Suppressor macrophage (primary cell): ENCODE measurements at regions not wholly inside any gene's neighbourhood (a gene's known extent, or its start where the extent isn't known, plus 50 kb on each side); places are given as distances from the start of the nearest gene placed in this dataset.

Experiments
- DNase-seq, 4 experiments: peaks; one replicate each; pipeline ENCODE4 v3.0.0-alpha.2; 2020 to 2022

DNA sequence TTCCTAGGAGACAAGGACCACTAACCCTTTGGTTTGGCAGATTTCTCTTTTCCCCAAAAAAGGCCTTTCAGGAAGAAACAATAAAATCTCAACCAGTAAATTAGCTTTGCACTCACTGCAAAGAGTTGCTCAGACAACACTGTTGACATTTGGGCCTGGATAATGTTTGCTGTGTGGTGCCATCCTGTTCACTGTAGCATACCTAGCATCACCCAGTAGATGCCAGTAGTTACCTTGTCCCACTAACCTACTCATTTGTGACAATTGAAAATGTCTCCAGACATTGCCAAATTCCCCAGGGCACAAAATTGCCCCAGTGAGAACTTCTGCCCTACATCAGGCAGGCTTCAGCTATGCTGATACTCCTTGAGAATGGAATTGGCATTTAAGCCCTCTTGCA lies 177.0 kb upstream of the ERCC4 start:
- DNase-seq: no peak

DNA sequence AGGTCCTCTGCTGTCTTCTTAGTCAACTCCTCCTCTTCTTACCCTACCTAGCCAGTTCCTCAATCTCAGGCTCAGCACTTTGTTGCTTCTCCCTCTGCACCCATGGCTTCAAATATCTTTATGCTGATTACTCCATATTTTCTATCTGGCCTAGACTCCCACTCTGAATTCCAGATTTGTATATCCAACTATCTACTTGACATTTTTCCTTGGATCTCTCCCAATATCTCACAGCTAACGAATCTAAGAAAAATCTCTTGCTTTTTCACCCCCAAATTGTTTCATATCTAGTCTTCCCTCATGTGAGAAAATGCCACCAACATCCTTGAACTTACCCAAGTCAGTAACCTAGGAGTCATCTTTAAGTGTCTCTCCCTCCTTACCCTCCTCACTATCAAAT lies 176.4 kb upstream of the ERCC4 start:
- no peak for DNase-seq

DNA sequence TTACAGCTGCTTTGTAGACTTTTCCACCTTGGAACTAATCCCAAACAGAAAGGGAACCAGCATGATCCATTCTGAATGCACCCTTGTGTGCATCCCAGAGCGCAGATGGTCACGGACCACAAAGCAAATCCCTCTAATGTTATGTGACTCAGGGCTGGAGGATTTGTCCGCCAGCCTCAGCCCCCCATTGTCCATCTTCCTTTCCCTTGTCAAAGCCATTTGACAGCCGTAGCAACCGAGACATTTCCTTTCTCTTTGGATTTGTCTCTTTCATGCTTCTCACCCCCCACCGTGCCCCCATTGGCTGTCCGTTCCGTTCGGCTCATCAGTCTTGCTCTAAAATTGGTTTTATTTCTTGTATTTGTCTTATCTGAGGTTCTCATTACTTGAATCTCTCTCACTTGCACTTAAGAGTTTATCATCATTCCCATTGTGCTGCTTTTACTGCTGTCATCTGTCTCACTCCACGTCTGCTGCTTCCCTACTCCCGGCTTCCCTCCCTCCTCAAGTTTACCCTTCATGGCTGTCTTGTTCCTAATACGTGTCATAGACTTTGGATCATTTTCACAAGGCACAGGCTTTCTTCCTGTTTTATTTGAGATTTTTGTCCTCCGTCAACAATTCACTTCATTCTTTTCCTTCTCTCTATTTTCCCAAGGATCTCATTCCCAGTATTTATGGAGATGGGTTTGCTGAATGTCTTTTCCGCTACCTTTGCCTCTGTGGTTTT lies 163.4 kb upstream of the ERCC4 start:
- no peak for DNase-seq

DNA sequence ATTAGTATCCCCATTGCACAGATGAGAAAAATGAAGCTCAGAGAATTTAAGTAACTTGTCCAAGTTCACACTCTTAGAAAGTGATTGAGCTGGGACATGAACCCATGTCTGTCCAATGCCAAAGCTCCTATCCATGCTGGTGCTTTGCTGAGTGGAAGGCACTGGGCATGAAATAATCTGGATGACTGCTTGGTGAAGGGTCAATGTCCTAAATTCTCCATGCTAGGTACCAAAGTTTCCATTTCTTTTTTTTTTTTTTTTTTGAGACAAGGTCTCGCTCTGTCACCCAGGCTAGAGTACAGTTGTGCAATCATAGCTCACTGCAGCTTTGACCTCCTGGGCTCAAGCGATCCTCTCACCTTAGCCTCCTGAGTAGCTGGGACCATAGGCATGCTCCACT lies 153.6 kb upstream of the ERCC4 start:
- DNase-seq: no peak

DNA sequence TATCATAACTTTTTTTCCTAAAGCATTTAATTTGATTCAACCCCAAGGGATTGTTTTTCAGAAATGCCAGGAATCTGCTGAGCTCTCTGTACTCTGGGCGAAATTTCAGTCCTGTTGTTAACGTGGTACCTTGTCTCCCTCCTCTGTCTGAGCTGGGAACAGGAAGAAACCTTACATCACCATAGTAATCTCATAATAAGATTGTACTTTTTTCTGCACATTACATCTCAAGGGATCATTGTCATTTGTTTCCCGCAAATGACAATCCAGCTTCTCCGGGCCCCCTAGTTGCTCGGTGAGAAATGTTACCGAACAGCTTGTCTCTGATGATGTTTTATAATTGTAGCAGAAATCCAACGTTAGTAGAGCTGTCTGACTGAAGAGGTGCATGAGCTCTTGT lies 152.7 kb upstream of the ERCC4 start:
- DNase-seq: no peak

DNA sequence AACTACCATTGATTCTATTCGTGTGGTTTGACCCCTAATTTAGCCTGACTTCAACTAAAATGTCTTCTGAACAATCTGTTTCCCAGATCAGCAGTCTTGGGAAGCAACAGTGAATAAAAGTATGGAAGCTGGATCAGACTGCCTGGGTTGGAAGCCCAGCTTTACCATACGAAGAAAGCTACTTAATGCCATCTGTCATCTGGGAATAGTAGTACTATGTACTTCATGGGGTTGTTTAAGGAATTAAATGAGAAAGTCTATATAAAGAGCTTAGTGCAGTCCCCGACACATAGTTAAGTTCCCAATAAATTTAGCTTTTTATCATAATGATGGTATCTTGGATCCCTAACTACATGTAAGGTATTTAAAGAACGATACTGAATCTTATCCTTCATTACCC lies 151.5 kb upstream of the ERCC4 start:
- no peak for DNase-seq

DNA sequence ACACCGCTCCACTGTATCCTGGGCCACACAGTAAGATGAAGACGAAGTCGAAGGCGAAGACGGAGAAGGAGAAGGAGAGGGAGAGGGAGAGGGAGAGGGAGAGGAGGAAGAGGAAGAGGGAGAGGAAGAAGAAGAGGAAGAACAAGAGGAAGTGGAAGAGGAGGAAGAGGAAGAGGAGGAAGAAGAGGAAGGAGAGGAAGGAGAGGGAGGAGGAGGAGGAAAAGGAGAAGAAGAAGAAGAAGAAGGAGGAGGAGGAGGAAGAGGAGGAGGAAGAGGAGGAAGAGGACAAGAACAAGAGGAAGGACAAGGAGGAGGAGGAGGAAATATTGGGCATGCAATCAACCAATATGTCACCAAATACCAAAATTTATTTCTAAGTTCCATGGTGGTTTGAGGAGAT lies 149.5 kb upstream of the ERCC4 start:
- DNase-seq: no peak

DNA sequence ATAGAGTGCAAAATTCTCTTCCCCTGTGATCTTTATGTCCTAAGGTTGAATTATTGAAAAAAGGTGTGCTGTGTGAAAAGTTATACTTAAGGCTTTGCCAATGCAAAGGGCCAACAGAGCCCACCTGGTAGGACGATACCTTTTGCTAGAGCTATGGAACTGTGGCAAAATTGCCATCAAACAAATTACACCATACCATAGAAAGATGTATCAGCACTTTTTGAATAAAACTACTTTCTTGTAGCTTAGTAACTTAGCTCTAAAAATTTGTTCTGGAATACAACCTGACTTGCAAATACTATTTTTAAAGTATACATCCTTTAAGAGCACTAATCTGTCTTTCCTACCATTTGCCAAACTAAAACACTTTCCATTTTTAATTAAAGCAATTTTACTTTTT lies 147.2 kb upstream of the ERCC4 start:
- no peak for DNase-seq

DNA sequence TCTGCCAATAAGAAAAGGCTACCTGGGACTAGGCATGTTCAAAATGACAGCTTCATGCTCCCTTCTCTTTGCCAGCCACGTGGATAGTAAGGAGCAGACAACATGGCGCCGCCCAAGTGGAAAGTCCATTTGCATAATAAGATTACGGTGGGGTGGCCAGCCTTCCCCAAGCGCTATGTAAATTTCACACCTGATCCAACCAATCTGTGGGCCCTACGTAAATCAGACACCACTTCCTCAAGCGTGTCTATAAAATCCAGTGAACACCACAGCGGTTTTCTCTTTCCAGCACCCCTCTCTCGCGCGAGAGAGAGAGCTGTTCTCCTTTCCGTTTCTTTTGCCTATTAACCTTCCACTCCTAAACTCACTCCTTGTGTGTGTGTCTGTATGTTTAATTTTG lies 140.3 kb upstream of the ERCC4 start:
- DNase-seq: no peak

DNA sequence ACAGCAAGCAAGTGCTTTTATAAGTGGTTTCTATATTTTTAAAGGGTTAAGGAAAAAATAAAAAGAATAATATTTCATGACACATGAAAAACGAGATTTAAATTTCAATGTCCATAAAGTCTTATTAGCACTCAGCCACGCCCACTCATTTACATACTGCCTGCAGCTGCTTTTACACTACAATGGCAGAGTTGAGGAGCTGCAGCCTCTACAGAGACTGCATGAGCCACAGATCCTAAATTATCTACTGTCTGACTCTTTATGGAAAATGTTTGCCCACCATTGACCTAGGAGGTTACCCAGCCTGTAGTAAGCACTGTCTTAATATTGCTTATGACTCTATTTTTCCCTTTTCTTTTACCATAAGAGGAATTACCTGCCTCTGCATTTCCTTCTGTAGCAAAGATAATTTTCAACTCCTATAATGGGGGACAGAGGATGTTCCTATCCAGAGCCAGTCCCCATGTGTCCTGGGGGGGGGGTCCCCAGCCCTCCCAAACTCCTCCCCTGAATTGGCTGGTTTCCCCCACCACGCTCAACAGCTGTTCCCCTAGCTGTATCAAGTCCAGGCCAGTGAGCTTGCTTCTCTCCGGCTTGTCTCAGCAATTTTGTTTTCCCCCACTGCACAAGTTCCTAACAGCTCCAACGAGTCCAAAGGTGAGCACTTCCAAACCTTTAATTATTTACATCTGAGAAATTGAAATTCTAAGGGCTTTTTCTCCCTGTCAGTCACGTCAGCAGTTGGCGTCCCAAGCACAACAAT lies 139.4 kb upstream of the ERCC4 start:
- no peak for DNase-seq

DNA sequence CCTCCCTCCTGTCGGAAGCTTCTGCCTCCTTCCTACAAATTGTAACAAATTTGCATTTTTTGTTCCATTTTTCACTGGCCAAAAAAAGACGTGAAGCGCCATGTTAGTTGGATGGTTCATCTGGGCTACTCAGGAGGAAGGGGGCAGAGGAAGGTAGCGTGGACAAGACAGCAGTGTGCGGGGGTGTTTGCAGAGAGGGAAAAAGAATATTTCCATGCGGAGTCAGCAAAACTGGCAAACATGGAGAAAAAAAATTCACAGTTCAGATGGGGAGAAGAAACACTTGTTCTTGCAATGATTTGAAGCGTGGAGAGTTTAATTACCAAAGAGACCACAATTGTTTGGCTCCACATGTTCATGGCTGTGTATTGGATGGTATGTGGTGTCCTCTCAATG lies 138.8 kb upstream of the ERCC4 start:
- no peak for DNase-seq

DNA sequence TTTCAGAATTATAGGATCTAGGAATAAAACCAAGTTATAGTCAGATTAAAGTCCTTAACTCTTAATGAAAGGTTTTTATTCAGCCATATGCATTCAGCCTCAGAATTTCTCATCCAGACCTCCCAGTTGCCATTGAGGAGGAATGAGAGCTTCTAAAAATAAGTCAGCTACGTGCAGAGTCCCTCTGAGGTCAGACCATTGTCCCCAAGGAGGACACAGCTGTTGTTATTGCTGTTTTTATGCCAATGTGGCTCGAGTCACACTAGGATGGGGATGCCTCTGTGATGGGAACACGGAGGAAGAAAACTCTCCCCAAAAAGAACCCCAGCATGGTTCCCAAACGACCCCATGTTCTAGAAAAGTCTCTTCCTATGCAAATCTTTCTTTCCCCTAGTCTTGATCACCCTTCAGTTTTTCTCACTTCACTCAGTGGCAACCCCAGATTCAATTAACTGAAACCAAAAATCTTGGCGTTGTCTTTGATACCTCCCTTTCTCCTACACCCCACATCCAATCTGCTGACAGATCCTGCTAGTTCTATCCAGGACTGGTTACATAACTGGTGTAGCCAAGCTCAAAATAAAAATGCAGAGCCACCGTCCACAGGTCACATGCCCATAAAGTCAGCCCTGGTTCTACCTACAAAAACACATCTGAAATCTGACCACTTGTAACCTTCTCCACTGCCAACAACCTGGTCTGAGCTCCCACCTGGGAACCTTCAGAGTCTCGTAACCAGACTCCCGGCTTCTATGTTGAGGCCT lies 138.2 kb upstream of the ERCC4 start:
- no peak for DNase-seq

DNA sequence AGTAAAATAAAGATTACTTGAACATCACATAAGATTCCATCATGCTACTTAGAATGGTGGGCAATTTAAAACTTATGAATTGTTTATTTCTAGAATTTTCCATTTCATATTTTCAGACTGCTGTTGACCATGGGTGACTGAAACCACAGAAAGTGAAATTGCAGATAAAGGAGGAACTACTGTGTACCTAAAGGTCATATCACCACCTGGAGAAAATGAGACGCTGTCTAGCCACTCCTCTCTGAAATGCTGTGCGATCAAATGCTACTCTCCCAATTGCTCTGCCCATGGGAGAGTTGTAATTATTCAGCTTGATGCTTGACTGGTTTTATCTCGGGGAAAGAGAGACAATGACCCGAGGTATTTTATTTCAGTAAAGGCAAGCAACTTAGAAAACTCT lies 128.9 kb upstream of the ERCC4 start:
- no peak for DNase-seq

DNA sequence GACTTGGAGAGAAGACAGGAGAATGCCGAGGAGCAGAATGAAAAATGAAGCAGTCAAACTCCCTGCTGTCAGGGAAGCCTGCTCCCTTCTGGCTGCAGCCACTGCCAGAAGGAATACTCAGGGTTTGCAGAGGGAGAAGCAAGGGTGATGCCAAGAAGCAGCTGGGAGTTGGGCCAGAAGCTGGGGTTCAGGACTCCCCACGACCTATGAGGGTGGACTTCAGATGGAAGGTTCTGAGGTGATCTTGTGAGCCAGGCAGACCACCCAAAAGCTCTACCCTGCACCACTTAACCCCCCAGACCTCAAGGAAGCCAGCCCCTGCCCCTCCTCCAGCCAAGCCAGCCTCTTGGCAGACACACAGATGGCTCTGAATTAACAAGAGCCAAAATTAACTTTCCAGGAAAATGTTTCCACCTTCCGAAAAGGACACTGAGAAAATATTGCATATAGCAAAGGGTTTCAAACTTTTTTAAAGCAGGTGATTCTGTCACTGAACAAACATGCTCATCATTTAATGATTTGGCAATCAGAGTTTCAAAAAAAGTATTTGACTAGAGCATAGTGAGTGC lies 126.0 kb upstream of the ERCC4 start:
- DNase-seq: no peak

DNA sequence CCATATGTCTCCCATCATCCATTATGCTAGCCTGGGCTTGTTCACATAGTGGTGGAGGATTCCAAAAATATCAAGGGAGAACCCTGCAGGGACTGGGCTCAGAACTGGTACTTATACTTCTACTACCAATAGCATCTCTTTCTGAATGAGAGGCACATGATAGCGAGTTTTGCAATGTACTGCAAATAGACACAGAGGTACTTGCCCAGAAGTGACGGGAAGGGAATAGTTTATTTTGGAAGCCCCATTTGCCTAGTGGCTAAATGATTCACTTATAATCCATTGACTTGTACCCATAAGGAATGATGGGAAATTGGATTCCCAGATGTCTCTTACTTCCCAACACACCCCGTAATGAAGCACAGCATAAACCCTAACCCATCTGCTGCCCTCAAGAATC lies 124.8 kb upstream of the ERCC4 start:
- DNase-seq: no peak

DNA sequence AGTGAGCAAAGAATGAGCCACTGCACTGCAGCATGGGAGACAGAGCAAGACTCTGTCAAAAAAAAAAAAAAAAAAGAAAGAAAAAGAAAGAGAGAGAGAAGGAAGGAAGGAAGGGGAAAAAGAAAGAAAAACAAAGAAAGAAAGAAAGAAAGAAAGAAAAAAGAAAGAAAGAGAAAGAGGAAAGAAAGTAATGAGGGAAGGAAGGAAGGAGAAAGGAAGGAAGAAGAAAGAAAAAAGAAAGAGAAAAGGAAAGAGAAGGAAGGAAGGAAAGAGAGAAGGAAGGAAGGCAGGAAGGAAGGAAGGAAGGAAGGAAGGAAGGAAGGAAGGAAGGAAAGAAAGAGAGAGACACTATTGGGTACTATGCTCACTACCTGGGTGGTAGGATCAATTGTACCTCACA lies 122.2 kb upstream of the ERCC4 start:
- DNase-seq: no peak

DNA sequence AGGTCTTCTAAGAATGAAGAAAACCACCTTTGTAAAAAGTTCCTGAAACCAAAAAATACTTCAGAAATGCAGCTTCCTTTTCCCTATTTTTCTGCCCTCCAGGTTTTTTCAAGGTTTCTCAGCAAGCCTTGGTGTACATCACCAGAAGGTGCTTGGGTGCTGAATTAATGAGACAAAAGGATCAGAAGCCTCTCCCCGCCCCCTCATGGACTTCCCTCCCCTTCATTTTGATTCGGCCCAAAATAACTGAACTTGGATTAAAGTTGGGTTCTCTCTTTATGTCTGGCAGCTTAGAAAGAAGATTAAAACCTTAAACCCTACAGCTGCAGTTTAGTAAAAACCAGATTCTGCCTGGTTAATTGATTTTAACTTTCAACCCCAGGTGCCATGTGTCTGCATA lies 121.7 kb upstream of the ERCC4 start:
- no peak for DNase-seq

DNA sequence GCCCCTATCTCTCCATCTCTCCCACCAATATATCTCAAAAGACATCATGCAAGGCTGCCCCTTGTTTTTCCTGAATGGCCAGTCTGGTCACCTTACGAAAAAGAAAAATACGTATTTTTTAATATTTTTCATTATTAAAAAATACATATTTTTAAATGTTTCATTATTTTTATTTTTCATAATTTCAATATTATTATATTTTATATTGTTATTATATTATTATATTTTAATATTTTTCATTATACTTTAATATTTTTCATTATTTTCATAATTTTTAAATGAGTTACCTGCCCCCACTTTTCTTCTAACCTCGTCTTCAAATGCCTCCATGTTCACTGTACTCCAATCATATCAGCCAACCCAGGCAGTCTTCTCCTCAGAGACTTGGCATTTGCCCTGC lies 116.0 kb upstream of the ERCC4 start:
- DNase-seq: no peak

DNA sequence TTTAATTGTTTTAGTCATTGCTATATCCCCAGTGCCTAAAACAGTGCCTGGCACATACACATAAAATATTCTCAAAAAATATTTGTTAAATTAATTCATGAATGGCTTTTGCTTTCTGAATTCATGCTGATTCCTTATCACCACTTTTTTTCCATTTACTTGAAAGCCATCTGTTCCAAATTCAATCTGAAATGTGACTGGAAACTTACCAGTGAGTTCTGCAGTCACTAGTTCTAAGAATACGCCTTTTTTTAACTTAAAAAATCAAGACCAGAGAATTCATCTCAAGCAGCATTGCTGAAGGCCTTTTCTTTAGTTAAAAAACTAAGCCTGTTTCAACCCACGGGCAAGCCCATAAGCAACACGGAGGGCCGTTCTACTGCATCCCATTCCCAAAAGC lies 114.0 kb upstream of the ERCC4 start:
- no peak for DNase-seq

DNA sequence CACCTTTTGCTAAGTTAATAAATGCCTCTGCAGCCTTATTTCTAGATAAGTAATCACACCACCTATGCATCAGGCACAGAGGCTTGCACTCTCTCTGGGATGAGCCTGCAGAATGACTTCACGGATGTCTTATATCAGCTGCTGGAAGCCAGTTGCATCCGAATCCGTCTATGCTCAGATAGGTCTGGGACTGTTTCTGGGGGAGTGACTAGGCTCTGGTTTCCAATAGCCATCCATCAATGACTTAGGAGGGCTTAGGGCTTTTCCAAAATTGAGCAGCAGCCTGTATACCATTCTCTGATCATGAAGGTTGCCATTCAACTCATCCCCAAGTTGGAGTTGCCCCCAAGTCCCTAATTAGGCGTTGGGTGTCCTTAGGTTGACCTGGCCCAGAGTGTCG lies 113.3 kb upstream of the ERCC4 start:
- DNase-seq: no peak

DNA sequence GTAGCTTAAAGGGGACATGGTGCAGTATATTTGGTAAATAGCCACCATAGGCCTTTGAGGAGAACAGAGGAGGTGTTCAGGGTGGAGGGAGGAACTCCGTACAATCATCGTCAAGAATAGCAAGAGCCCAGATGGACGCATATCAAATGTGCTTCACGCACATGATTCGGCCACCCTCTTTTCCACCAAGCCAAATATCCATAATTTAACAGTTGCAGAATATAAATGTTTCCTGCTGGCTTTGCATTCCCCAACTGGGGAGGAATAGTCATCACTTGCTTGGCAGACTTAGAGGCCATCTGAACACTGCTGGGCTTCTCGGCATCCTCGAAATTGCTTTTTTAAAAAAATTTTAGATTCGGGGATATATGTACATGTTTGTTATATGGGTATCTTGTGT lies 111.9 kb upstream of the ERCC4 start:
- DNase-seq: no peak

DNA sequence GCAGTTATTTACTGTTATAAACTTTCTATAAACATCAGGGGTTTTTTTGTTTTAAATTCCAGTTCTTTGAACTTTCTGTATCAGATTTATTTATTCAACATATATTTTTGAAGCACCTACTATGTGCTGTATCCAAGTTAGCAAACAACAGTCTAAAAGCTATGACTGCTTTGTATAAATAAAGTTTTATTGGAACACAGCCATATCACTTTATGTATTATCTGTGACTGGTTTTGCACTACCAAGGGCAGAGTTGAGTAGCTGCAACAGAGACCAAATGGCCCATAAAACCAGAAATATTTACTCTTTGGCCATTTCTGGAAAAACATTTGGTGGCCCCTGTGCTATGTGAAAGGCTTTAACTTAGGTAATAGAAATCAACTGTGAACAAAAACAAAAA lies 110.2 kb upstream of the ERCC4 start:
- DNase-seq: no peak

DNA sequence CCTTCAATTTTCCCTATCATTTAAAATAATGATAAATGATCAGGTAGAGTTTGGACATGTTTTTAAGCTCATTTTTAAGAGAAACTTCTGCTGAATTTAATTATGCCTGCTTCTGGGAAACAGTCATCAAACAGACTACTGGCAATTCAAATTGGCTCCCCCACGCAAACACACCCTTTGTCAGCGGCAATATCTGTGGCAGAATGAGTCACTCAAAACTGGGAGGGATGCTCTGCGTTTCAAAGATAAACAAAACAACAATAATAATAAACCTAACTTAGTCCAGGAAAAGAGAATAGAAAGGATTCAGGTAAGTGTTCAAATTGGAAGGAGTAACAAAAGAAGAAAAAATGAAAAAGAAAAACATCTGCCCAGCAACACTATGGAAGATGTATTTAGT lies 108.1 kb upstream of the ERCC4 start:
- no peak for DNase-seq

DNA sequence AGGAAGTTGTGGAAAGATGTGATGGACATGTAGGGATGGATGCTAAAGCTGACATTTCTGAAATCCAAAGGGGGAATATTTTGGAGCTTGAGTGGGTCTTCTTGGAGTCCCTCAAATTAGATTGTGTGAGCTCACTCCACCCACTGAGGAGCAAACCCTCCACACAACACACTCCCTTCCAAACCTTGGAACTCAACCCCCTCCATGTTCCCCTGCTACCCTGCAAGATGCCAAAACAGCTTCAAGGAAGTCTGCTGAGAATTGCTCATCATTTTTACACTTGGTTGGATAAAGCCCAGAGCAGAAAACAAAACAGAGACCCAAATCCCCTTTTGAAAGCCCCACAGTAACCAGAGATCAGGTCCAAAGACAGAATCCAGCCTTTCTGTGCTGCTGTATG lies 103.3 kb upstream of the ERCC4 start:
- no peak for DNase-seq
